SK-N-SH treated with all-trans-retinoic acid at 6 μM for 48 hours (cell line): ENCODE measurements at regions not wholly inside any gene's neighbourhood (a gene's known extent, or its start where the extent isn't known, plus 50 kb on each side); places are given as distances from the start of the nearest gene placed in this dataset.

Experiments
- ARNTL ChIP-seq: fragments of 450-650 bp; formaldehyde crosslinking; IDR thresholded peaks from 2 replicates; pipeline ENCODE4 v1.5.0; 2020; ENCODE audit warnings: low read depth, mild to moderate bottlenecking, moderate library complexity, borderline replicate concordance
- BACH2 ChIP-seq: fragments of 250-450 bp; sonication (Bioruptor Pico); IDR thresholded peaks from 2 replicates; pipeline ENCODE4 v1.9.0; 2021; ENCODE audit warnings: mild to moderate bottlenecking, borderline replicate concordance
- CSRNP3 ChIP-seq: fragments of 250-450 bp; sonication (Bioruptor Pico); IDR thresholded peaks from 2 replicates; pipeline ENCODE4 v1.5.1; 2021; ENCODE audit warnings: mild to moderate bottlenecking, moderate library complexity
- ESRRG ChIP-seq: fragments of 250-450 bp; sonication (Bioruptor Pico); IDR thresholded peaks from 2 replicates; pipeline ENCODE4 v1.6.1; 2021; ENCODE audit warnings: mild to moderate bottlenecking
- ISL1 ChIP-seq: fragments of 250-450 bp; sonication (Bioruptor Pico); IDR thresholded peaks from 2 replicates; pipeline ENCODE4 v2.1.2; 2022; ENCODE audit warnings: mild to moderate bottlenecking, moderate library complexity
- PATZ1 ChIP-seq: fragments of 250-450 bp; sonication (Bioruptor Pico); IDR thresholded peaks from 2 replicates; pipeline ENCODE4 v1.8.0; 2020; ENCODE audit warnings: mild to moderate bottlenecking, moderate library complexity, borderline replicate concordance
- POU6F1 ChIP-seq: fragments of 250-450 bp; sonication (Bioruptor Pico); IDR thresholded peaks from 2 replicates; pipeline ENCODE4 v1.8.0; 2021; ENCODE audit warnings: low read depth, mild to moderate bottlenecking, moderate library complexity, borderline replicate concordance
- ZFP3 ChIP-seq: fragments of 250-450 bp; sonication (Bioruptor Pico); IDR thresholded peaks from 2 replicates; pipeline ENCODE4 v1.5.0; 2020; ENCODE audit warnings: mild to moderate bottlenecking, moderate library complexity
- ZFP30 ChIP-seq: fragments of 450-650 bp; formaldehyde crosslinking; IDR thresholded peaks from 2 replicates; pipeline ENCODE4 v1.5.0; 2022; ENCODE audit warnings: mild to moderate bottlenecking, moderate library complexity
- ZNF565 ChIP-seq: fragments of 450-650 bp; formaldehyde crosslinking; conservative IDR thresholded peaks from 2 replicates; pipeline ENCODE4 v1.5.0; 2020; ENCODE audit warnings: low read depth, mild to moderate bottlenecking, moderate library complexity
- ZNF70 ChIP-seq: fragments of 450-650 bp; formaldehyde crosslinking; IDR thresholded peaks from 2 replicates; pipeline ENCODE4 v1.5.0; 2020; ENCODE audit warnings: mild to moderate bottlenecking, moderate library complexity

- TF ChIP-seq ISL1 (CRISPR knock-in tag) (no peak), ZNF565 (CRISPR knock-in tag) (no peak), PATZ1 (CRISPR knock-in tag) (no peak), ZFP30 (CRISPR knock-in tag) (no peak), ZFP3 (CRISPR knock-in tag) (no peak), ARNTL (CRISPR knock-in tag) (no peak), CSRNP3 (CRISPR knock-in tag) (no peak), ZNF70 (CRISPR knock-in tag) (no peak), ESRRG (no peak), POU6F1 (no peak), BACH2 (CRISPR knock-in tag) (no peak)
Observed at GRCh38 chr20:39853636-39854035, 835.4 kb downstream of the MAFB start.
